NAMALWA (cell line): ENCODE measurements at regions not wholly inside any gene's neighbourhood (a gene's known extent, or its start where the extent isn't known, plus 50 kb on each side); places are given as distances from the start of the nearest gene placed in this dataset.

ENCODE experiments used
- DNase-seq: peaks from one replicate; pipeline ENCODE4 v3.0.0-alpha.2; 2015; ENCODE audit warnings: low spot score

DNA sequence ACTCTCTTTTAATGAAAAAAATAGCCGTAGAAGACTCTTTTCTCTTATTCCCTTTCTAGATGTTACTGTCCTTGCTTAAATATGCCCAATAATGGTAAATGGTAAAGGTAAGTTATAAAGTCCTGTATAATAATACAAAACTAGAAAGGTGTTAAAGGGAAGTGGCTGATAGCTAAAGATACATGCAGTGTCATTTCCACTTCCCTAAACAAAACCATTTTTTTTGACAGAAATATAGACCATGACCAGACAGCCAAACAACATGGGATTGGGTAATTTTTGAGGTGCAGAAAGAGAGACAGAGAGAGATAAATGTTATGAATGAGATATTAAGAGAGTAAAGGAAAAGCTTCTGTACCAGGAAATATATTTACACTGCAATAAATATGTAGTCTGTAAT lies 731.7 kb upstream of the REG3G start:
- DNase-seq, result no peak

DNA sequence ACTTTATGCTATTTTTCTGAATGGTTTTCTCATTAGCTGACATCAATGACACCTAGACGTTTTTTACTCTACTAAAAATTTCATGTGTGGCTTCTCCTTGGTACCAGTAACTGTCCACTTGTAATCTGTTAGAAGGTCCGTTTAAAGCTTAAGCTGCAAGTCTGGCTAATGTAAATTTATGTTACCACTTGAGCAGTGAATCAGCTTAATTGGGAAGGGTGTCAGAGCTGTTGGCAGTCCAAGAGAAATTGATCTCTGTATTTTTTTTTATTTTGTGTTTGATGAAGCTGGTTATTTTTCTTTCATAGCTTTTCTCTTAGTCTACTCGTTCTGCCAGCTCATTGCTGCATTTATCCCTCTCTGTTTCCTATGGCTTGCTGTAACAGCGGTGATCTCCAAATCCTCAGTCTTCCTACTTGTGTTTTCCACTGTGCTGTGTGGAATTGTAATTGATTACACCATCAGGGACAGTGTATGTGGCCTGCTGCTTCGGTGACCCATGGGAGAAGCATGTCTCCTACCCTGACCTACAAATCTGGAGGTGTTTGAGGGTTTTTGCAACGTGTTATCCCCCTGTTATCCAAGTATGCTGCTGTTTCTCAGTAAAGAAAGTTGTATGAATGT lies 724.2 kb upstream of the REG3G start:
- no peak for DNase-seq

DNA sequence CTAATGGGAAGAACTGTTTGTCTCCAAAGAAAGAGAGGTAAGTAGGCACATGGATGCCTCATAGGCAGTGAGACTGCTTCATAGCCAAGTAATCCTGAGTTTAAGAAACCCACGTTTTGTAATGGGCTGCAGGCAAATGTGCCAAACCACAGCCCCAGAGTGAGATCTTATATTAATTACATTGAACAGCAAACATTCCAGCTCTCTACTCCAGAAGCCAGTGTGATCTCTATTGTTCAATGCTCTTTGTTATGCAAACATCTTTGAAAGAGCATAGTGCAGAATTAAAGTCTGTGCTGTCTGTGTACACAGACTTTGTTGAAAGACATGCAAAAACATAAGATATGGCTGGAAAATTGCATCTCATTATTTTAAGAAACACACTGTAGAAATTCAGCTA lies 720.8 kb upstream of the REG3G start:
- no peak for DNase-seq

DNA sequence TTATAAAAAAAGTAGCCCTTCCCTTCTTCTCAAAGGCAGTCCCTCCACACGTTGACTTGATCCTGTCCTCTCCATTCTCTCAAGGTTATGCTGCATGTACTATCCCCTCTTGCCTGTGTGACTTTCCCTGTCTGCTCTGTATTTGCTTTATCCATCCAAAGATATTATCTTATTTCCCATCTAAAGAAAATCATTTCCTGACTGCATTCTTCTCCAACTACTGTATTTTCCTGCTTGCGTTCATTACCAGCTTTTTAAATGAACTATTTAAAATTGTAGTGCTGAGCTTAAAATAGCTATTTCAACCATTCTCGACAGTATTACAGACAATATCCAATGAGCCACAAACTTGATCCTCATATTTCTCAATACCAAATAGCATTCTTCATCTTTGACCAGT lies 716.0 kb upstream of the REG3G start:
- DNase-seq, result no peak

DNA sequence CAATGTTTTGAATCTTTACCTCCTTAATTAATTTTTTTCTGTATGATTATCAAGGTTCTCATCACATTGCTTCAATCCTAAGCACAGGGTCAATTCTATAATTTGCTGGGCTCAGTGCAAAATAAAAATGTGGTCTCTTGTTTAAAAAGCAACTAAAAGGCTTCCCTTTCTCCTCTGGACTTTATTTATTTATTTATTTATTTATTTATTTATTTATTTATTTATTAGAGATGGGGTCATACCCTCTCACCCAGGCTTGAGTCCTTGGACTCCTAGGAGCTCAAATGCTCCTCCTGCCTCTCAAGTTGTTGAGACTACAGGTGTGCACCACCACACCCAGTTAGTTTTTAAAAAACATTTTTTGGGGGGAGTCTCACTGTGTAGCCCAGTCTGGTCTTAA lies 710.1 kb upstream of the REG3G start:
- DNase-seq, result no peak

DNA sequence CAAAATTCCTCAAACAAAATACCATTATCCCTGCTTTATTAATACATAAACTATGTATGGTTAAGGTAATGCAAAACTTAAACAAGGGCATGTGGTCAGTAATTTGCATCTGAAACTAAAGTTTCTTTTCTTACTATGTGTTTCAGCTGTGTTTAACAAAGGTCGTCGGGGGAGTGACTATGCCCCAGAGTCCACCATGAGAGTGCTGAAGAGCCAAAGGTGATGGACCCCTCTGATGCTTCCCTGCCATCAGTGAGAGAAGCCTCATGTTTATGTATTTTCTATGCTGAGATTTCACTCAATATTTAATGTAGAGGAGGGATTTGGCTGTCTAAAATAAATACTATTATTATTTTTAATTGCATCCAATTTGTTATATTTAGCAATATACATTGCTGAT lies 707.2 kb upstream of the REG3G start:
- DNase-seq, result no peak

DNA sequence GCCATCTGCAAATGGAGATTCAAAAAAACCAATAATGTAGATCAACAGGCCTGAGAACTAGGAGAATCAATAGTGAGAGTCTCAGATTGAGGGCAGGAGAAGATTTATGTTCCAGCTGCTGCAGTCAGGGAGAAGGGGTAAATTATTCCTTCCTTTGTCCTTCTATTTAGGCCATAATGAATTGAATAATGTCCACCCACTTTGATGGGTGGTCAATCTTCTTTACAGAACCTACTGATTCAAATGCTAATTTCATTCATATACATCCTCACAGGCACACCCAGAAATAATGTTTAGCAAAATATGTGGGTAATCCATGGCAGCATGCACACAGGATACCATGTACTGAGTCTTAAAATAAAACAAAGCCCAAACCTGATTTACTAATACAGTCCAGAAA lies 695.3 kb upstream of the REG3G start:
- no peak for DNase-seq

DNA sequence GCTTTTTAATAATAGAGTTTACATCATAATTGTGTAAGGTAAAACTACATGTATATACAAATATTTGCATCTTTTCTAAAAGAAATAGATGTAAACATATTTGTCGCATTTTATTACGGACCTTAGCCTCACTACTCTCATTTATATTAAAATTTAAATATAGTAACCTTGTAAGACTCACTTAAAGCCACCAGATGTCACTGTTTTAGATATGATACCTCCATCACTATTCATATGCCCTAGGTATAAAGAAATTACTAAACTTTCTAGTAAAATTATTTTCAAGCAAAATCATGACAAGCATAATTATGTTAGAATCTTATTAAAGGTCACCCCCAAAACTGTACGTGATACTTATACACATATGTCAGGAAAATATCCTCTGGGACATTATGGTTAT lies 674.3 kb upstream of the REG3G start:
- DNase-seq, result peak; percentile 35

DNA sequence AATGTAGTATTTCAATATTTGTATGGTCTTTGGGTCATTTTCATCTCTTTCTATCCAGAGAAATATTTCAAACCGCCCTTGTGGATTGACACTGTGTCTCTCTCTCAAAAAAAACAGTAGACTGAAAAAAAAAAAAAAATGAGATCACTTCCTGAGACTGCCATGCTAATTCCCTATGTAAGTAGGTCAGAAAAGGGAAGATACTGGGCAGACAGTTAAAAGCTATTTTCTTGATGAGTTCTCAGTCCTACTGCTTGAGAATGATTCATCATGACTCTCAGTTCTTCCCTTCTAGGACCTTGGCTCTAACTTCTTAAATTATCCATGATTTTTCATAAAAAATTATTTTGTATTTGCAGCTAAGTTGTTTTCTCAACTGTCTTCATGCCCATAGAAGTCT lies 672.3 kb upstream of the REG3G start:
- DNase-seq, result no peak

DNA sequence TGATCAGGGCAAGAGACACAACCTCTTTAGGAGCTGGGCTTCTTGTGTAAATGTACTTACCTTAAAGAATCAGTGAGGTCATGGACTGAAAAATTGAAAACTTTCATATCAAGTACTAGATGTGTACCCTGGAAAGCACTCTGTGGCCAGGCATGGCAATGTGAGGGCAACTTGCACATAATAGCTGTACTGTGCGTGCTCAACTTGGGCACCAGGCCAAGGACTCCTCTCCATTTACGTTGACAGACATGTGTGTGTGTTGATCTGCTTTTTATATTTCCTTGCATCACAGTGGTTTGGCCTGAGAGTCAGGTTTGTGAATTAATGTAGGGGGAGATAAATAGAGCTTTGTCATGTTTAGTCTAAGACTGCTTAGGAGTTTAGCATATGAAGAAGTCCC lies 669.5 kb upstream of the REG3G start:
- no peak for DNase-seq

DNA sequence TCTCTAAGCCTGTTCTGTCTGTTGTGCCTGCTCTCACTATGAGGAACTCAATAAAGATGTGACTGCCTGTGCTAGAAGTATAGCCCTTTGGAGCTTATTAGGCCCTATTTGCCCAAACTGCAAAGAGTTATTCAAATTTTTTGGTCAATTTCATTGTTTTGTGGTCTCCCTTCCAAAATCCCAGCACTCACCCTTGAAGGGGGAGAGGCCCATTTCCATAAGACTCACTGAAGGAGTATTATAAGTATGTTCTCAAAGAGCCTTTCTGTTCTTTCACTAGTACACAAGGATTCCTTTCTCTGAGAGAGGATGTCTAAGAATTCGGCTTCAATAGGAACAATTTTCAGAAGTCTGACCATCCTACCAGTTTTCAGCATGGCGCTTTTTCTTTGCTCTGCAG lies 641.9 kb upstream of the REG3G start:
- DNase-seq, result no peak

DNA sequence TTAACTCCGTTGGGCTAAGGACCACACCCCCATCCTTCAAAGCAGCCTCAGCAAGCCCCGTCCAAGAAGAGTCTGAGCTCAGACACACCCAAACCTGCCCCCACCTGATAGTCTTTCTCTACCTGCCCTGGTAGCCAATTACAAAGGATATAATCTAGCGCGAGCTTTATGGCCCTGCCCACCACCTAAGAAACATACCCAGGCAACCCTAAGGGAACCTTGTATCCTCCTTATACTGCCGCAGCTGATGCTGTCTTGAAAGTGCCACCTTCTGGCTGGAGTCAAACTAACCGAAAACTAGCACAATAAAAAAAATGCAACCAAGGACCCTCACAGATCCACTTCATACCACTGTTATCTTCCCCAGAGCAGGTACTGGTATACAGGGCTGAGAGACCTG lies 628.3 kb upstream of the REG3G start:
- DNase-seq, result no peak

DNA sequence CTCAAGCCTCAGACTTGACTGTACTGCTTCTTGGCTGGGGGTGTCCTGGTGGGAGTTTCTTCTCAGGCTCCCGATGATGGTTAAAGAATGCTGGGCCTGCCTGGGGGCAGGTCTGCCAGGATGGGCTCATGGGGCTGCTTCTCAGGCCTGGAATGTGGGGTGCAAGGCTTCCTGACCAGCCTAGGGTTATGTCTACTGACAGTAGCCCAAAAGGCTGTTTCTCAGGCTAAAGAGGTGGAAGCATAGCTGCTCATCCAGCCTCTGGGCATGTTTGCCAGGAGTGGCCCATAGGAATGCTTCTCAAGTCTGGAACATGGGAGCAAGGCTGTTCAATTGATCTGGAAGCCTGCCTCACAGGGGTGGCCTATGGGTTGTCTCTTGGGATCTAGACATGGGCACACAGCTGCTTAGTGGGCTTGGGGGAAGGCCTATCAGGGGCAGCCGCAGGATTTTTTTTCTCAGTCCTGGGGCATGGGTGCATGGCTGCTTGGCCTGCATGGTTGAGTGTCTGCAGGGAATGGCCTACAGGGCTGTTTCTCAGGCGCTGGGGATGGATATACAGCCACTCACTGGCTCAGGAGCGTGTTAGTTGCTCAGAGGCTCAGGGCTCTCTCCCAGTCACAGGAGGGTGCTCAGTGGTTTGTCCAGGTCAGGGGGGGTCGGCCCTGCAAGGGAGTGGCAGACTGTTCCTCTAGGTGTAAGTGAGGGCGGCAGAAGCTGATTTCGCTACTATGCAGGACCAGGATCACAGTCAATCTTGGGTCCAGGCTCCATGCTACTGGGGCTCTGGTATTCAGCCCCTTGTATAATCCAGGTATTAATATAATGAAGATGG lies 617.3 kb upstream of the REG3G start:
- DNase-seq, result no peak

DNA sequence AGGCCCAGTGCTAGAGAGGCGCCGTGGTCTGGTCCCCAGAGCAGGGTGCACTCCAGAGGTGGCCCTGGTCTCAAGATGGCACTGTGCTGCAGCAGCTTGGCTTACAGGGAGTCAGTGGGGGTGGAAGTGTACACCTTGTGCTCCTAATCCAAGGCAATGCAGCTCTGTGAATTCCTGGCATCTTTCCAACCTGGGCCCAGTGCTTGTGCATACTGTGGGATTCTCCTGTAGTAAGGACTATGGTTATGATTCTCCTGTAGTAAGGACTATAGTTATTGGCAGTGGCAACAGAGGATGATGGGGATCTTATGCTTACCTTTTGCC lies 616.7 kb upstream of the REG3G start:
- no peak for DNase-seq

DNA sequence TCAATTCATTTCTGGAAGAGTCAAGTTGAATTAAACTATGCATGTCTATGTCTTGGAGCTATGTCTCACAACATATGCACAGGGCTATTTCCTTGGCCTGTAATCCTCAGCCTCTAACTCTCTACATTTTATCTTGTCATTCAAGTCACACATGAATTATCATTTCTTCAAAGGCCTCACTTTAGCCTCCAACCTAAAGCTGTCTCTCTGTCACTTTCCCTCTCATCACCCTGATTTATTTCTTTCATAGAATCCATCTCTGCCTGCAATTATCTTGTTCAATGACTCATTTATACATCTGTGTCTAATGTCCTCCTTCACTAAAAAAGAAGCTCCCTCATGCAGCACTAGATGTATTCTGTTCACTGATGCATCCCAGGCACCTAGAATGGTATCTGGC lies 614.2 kb upstream of the REG3G start:
- no peak for DNase-seq

DNA sequence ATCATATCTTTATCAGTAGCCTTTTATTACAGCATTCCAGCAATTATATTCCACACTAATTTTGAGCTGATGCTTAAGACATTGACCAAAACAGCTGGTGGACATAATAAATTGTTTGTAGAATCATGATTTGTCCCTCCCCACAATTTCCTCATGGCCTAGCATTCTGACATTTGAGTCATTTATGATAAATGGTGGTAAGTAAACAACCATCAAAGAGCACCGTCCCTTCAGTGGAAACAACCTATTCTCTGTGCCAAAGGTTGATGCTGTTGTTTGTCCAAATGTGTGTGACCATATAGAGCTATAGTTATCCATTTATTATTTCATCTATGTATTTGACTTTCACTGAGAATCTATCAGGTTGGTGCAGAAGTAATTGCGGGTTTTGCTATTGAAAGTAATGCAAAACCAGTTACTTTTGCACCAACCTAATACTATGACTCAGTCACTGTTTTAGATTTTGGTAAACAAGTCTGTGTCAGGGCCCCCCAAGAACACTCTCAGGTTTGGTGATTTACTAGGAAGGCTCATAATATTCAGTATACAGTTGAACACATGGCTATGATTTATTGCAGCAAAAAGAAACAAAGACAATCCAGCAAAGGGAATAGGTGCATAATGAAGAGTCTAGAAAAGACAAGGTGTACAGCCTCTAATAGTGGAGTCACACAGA lies 608.7 kb upstream of the REG3G start:
- no peak for DNase-seq

DNA sequence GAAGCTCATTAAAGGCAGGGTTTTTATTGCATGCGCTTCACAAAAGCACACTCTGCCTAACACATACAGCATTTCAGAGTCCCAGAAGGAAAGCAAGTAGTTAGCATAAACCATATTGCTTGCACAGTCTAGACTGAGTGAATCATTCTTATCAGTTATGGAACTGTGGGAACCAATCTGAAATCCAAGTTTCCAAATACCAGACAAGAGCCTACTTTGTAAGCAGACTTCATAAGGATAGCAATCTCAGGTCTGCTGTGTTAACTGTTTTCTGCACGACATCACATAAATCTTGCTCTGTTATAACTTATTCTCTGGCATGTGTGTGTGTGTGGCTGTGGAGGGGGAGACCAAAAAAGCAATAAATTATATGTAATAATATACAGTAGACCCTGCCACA lies 608.1 kb upstream of the REG3G start:
- DNase-seq, result no peak

DNA sequence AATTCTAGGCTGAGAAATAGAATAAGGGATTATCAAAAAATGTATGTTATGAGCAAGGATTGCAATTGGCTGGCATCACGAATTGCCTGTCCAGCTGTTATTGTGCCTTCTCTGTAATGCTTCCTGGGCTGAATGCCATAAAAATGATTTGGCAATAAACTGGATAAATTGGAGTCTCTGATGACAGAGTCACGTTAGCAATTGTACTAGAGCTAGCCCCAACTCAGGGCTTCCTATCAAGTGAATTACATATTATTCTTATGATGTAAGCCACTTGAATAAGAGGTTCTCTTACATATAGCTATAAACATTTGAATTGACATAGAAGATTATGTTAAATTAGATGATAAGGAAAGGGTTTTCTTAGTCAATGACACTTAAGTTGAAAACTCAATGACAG lies 607.5 kb upstream of the REG3G start:
- no peak for DNase-seq

DNA sequence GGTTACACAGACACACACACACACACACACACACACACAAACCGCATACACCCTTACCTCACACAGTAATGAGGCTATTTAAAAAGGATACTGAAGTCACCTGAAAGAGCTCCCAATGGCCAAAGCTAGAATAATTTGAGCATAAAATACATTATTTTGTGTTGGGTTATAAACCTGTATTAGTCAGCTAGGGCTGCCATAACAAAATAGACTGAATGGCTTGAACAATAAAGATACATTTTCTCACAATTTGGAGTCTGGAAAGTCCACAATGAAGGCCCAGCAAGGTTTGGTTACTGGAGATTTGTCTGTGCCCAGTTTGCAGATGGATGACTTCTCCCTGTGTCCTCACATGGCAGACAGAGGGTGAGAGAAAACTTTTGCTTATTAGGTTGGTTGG lies 605.4 kb upstream of the REG3G start:
- DNase-seq, result no peak

DNA sequence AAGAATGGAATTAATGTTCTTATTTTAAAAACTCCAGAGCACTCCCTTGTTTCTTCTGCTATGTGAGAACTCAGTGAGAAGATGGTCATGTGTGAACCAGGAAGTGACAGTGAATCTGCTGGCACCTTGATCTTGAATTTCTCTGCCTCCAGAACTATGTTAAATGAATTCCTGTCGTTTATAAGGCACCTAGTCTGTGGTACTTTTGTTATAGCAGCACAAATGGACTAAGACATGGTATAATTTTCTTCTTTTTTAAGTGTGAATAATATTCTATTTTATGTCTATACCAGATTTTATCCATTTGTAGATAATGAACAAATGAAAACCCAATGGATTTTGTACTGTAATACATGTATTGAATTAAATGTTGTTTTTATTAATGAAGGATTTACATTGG lies 601.9 kb upstream of the REG3G start:
- no peak for DNase-seq

DNA sequence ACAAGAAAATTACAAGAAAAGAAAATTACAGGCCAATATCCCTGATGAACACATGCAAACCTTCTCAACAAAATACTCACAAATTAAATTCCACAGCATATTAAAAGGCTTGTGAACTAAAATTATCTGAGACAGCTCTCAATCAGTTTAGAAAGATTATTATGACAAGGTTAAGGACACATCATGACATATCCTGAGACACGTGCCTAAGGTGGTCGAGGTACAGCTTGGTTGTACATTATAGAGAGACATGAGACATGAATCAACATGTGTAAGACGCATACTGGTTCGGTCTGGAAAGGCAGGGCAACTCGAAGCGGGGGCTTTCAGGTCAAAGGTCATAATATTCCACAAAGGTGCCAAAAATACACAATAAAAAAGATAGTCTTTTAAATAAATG lies 598.3 kb upstream of the REG3G start:
- no peak for DNase-seq

DNA sequence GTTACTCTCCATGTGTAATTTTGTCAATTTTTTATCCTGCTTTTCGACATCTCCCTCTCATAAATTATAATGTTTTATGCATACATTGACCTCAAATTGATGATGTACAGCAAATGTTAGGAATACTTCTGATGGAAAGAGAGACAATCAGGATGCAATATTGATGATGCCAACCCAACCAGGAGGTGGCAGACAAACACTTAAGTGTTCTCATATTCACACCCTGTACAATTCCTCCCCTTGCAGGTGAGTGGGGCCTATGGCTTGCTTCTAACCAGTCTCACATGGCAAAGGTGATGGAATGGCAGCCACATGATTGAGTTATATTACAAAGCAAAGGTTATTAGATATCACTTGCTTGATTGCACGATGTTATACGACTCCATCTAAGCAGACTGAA lies 594.3 kb upstream of the REG3G start:
- no peak for DNase-seq

DNA sequence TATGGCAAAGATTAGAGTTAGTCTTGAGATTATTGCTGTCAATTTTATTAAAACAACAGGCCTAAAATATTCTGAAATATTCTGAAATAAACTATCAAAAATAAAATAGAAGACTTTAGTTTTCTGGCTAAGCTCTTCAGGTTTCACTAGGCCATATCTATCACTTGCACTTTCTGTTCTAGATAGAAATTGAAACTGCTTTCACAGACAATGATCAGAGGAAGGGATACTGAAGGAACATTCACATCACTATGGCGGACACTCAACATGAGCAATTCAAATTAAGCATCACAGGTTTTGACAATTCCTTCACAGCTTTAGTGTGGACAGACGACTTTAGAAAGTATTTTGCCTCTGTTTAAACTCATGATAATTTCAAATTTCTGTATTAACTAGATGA lies 586.4 kb upstream of the REG3G start:
- DNase-seq, result no peak

DNA sequence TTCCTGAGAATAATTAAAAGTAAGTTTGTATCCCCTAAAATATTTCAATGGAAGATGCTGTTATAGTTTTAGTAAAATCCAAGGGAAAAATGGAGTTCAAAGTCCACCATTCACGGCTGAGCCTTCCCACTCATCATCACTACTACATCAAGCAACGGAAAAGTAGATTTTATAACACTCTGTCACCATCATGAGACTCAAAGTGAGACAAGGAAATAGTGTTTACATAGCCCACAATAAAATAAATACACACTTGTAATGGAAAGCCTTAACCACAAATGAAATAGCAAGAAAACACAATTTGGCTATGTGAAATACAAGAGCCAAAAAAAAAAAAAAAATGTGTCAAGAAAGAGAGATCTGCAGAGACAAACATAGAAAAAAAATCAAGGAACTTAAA lies 569.9 kb upstream of the REG3G start:
- DNase-seq, result no peak
